H9 (cell line): ENCODE measurements at regions not wholly inside any gene's neighbourhood (a gene's known extent, or its start where the extent isn't known, plus 50 kb on each side); places are given as distances from the start of the nearest gene placed in this dataset.

ENCODE experiments used
- DNase-seq: peaks from one replicate; pipeline ENCODE4 v3.0.0-alpha.2; 2017
- H2AFZ ChIP-seq: one replicate; pipeline ENCODE4 v1.6.1; 2013; ENCODE audit warnings: mild to moderate bottlenecking, low read length, control low read depth, moderate library complexity
- H2AK5ac ChIP-seq: 2 replicates; pipeline ENCODE4 v1.6.1; 2013; ENCODE audit warnings: low read length, control low read depth, mixed read lengths; ENCODE audit not compliant: insufficient read length
- H2BK120ac ChIP-seq: one replicate; pipeline ENCODE4 v1.6.1; 2013; ENCODE audit warnings: low read depth, mild to moderate bottlenecking, low read length, control low read depth, inconsistent platforms; ENCODE audit not compliant: poor library complexity, severe bottlenecking
- H2BK12ac ChIP-seq: 2 replicates; pipeline ENCODE4 v1.6.1; 2013; ENCODE audit warnings: low read length, control low read depth, mixed read lengths, low read depth; ENCODE audit not compliant: insufficient read length
- H2BK15ac ChIP-seq: 2 replicates; pipeline ENCODE4 v1.6.1; 2013; ENCODE audit warnings: low read depth, low read length, control low read depth
- H2BK20ac ChIP-seq: one replicate; pipeline ENCODE4 v1.6.1; 2013; ENCODE audit warnings: low read depth, mild to moderate bottlenecking, low read length, control low read depth, inconsistent platforms; ENCODE audit not compliant: poor library complexity, severe bottlenecking
- H2BK5ac ChIP-seq: 2 replicates; pipeline ENCODE4 v1.6.1; 2013; ENCODE audit warnings: low read length, control low read depth, mixed read lengths; ENCODE audit not compliant: insufficient read length
- H3K14ac ChIP-seq: 2 replicates; pipeline ENCODE4 v1.6.1; 2013; ENCODE audit warnings: low read length, control low read depth; ENCODE audit not compliant: insufficient read depth
- H3K18ac ChIP-seq: 2 replicates; pipeline ENCODE4 v1.6.1; 2013; ENCODE audit warnings: low read depth, mild to moderate bottlenecking, mixed read lengths, low read length, control low read depth; ENCODE audit not compliant: insufficient read length
- H3K23ac ChIP-seq: 2 replicates; pipeline ENCODE4 v1.6.1; 2013; ENCODE audit warnings: low read length, control low read depth, mixed read lengths, low read depth; ENCODE audit not compliant: insufficient read length
- H3K23me2 ChIP-seq: 2 replicates; pipeline ENCODE4 v1.6.1; 2013; ENCODE audit warnings: low read depth, mild to moderate bottlenecking, mixed read lengths, low read length, control low read depth; ENCODE audit not compliant: insufficient read length, poor library complexity, severe bottlenecking
- H3K27ac ChIP-seq: 2 replicates; pipeline ENCODE4 v1.5.1; 2013; ENCODE audit warnings: low read length, control low read depth, mixed read lengths, low read depth; ENCODE audit not compliant: insufficient read length
- H3K27me3 ChIP-seq: 2 replicates; pipeline ENCODE4 v1.6.1; 2013; ENCODE audit warnings: low read length, control low read depth, inconsistent platforms; ENCODE audit not compliant: insufficient read depth
- H3K4ac ChIP-seq: 2 replicates; pipeline ENCODE4 v1.6.1; 2013; ENCODE audit warnings: low read depth, mild to moderate bottlenecking, control low read depth, inconsistent platforms, low read length, moderate library complexity
- H3K4me1 ChIP-seq: 2 replicates; pipeline ENCODE4 v1.6.1; 2013; ENCODE audit warnings: low read length, control low read depth, inconsistent platforms; ENCODE audit not compliant: insufficient read depth
- H3K4me2 ChIP-seq: 2 replicates; pipeline ENCODE4 v1.6.1; 2013; ENCODE audit warnings: low read length, control low read depth, mixed read lengths; ENCODE audit not compliant: insufficient read length, insufficient read depth
- H3K56ac ChIP-seq: 2 replicates; pipeline ENCODE4 v1.6.1; 2013; ENCODE audit warnings: low read depth, mild to moderate bottlenecking, mixed read lengths, low read length, control low read depth; ENCODE audit not compliant: insufficient read length
- H3K79me1 ChIP-seq: 2 replicates; pipeline ENCODE4 v1.6.1; 2013; ENCODE audit warnings: low read depth, mild to moderate bottlenecking, moderate library complexity, low read length, control low read depth, inconsistent platforms; ENCODE audit not compliant: insufficient read depth, poor library complexity, severe bottlenecking
- H3K79me2 ChIP-seq: 2 replicates; pipeline ENCODE4 v1.6.1; 2013; ENCODE audit warnings: low read length, control low read depth, inconsistent platforms; ENCODE audit not compliant: insufficient read depth
- H3K9ac ChIP-seq: 2 replicates; pipeline ENCODE4 v1.6.1; 2013; ENCODE audit warnings: low read length, control low read depth, mixed read lengths; ENCODE audit not compliant: insufficient read length; ENCODE audit errors: extremely low read depth
- H3K9me3 ChIP-seq: one replicate; pipeline ENCODE4 v1.6.1; 2013; ENCODE audit warnings: low read depth, low read length, inconsistent platforms; ENCODE audit not compliant: control insufficient read depth
- H3T11ph ChIP-seq: one replicate; pipeline ENCODE4 v1.6.1; 2013; ENCODE audit warnings: mild to moderate bottlenecking, low read length, control low read depth, inconsistent platforms
- H4K20me1 ChIP-seq: one replicate; pipeline ENCODE4 v1.6.1; 2013; ENCODE audit not compliant: control insufficient read depth, insufficient read length, insufficient read depth
- H4K5ac ChIP-seq: 2 replicates; pipeline ENCODE4 v1.6.1; 2013; ENCODE audit warnings: low read depth, mild to moderate bottlenecking, mixed read lengths, low read length, control low read depth; ENCODE audit not compliant: insufficient read length
- H4K8ac ChIP-seq: replicated peaks from 2 replicates; pipeline ENCODE4 v1.6.1; 2013; ENCODE audit warnings: low read length, control low read depth, mixed read lengths, low read depth; ENCODE audit not compliant: insufficient read length
- H4K91ac ChIP-seq: 2 replicates; pipeline ENCODE4 v1.6.1; 2013; ENCODE audit warnings: low read depth, mild to moderate bottlenecking, moderate library complexity, mixed read lengths, low read length, control low read depth; ENCODE audit not compliant: insufficient read length
- H3K27ac Mint-ChIP-seq, 3 experiments: 2 replicates in 2 of 3; 3 replicates in 1 of 3; pipeline ENCODE4 v1.8.0; 2020 to 2021; ENCODE audit warnings: mixed read lengths in 3 of 3, mild to moderate bottlenecking in 1 of 3, moderate library complexity in 1 of 3
- H3K27me3 Mint-ChIP-seq: 2 replicates; pipeline ENCODE4 v1.8.0; 2021; ENCODE audit warnings: low read depth, mild to moderate bottlenecking, moderate library complexity, mixed read lengths
- H3K36me3 Mint-ChIP-seq, 3 experiments: 2 replicates in 2 of 3; 3 replicates in 1 of 3; pipeline ENCODE4 v1.8.0; 2020 to 2021; ENCODE audit warnings: low read depth in 3 of 3, mixed read lengths in 3 of 3; ENCODE audit not compliant: insufficient read depth in 1 of 3
- H3K4me1 Mint-ChIP-seq, 2 experiments: 2 replicates each; pipeline ENCODE4 v1.8.0; 2020; ENCODE audit warnings: mixed read lengths in 2 of 2
- H3K4me3 Mint-ChIP-seq, 2 experiments: 2 replicates in 1 of 2; 3 replicates in 1 of 2; pipeline ENCODE4 v1.8.0; 2020 to 2021; ENCODE audit warnings: mild to moderate bottlenecking in 2 of 2, mixed read lengths in 2 of 2, moderate library complexity in 1 of 2
- H3K9me3 Mint-ChIP-seq, 2 experiments: 2 replicates in 1 of 2; 3 replicates in 1 of 2; pipeline ENCODE4 v1.8.0; 2020; ENCODE audit warnings: mild to moderate bottlenecking in 2 of 2, mixed read lengths in 2 of 2, moderate library complexity in 1 of 2
- WGBS: extraction: QIAGEN DNeasy Blood & Tissue Kit; methylation state at CpG from one replicate; pipeline ENCODE4 v1.1.7; 2013; ENCODE audit warnings: missing lambda C conversion rate, low lambda C conversion rate, mixed read lengths; ENCODE audit not compliant: insufficient read length; ENCODE audit errors: extremely low coverage; 5-methylcytosine and 5-hydroxymethylcytosine counted together
- TF ChIP-seq, protein P1 (sequence below): fragments of 200-600 bp; sonication (generic); conservative IDR thresholded peaks from 3 replicates; pipeline ENCODE4 v1.8.0; 2021; ENCODE audit warnings: antibody characterized with exemption, mild to moderate bottlenecking

DNA sequence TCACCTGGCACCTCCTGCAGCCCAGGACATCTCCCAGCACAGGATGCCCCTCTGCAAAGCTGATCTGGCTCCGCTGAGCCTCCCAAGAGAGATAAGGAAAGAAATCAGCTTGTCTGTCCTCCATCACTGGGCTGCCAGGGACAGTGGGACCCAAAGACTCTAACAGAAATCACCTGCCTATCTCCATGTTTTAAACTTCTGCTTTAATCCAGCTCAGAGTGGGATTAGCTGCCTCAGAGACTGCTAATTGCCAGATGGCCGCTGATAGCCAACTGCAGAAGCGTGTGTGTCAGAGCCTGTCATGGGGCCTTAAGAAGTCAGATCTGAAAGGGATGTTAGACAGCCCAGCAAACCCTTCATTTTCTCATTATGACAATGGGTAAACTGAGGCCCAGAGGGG lies 389.4 kb upstream of the KLHL29 start:
- H3K79me1 ChIP-seq = no peaks in the 10 kb centered on the region
- H4K91ac ChIP-seq = no peak overlapping the region
- no peaks in the 10 kb centered on the region for H3K4me1 ChIP-seq
- no peak overlapping the region for H3K27ac ChIP-seq
- H3K23me2 ChIP-seq = no peaks in the 10 kb centered on the region
- peaks cover 5 to 16% of the 10 kb centered on the region in 2 experiments for H3K4me1 Mint-ChIP-seq
- no peaks in the 10 kb centered on the region for H3K9me3 ChIP-seq
- H4K20me1 ChIP-seq = no peaks in the 10 kb centered on the region
- H3K4me2 ChIP-seq = no peak overlapping the region
- no peaks in the 10 kb centered on the region for H3K27me3 Mint-ChIP-seq
- H3K36me3 Mint-ChIP-seq = no peaks in the 10 kb centered on the region
- no peak overlapping the region for H4K8ac ChIP-seq
- H2BK20ac ChIP-seq = no peak overlapping the region
- WGBS = no CpG with 5 or more reads among the region's 3 CpGs
- no peak overlapping the region for H3K14ac ChIP-seq
- H2BK12ac ChIP-seq = no peak overlapping the region
- H2BK120ac ChIP-seq = no peak overlapping the region
- no peak for DNase-seq
- H3K9ac ChIP-seq = no peak overlapping the region
- no peak overlapping the region for H2BK5ac ChIP-seq
- TF ChIP-seq, protein P1, sequence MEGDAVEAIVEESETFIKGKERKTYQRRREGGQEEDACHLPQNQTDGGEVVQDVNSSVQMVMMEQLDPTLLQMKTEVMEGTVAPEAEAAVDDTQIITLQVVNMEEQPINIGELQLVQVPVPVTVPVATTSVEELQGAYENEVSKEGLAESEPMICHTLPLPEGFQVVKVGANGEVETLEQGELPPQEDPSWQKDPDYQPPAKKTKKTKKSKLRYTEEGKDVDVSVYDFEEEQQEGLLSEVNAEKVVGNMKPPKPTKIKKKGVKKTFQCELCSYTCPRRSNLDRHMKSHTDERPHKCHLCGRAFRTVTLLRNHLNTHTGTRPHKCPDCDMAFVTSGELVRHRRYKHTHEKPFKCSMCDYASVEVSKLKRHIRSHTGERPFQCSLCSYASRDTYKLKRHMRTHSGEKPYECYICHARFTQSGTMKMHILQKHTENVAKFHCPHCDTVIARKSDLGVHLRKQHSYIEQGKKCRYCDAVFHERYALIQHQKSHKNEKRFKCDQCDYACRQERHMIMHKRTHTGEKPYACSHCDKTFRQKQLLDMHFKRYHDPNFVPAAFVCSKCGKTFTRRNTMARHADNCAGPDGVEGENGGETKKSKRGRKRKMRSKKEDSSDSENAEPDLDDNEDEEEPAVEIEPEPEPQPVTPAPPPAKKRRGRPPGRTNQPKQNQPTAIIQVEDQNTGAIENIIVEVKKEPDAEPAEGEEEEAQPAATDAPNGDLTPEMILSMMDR = no peak
- H3K27me3 ChIP-seq = no peaks in the 10 kb centered on the region
- H2AK5ac ChIP-seq = no peak overlapping the region
- H3K4me3 Mint-ChIP-seq = no peak overlapping the region
- no peak overlapping the region for H3K18ac ChIP-seq
- H2BK15ac ChIP-seq = no peak overlapping the region
- no peak overlapping the region for H3K4ac ChIP-seq
- no peak overlapping the region for H3K27ac Mint-ChIP-seq
- H2AFZ ChIP-seq = no peak overlapping the region
- H3K23ac ChIP-seq = no peak overlapping the region
- H3K56ac ChIP-seq = no peak overlapping the region
- no peaks in the 10 kb centered on the region for H3K79me2 ChIP-seq
- H3K9me3 Mint-ChIP-seq = no peaks in the 10 kb centered on the region
- no peak overlapping the region for H4K5ac ChIP-seq
- H3T11ph ChIP-seq = no peak overlapping the region
